HL-60 (cell line): ENCODE measurements at regions not wholly inside any gene's neighbourhood (a gene's known extent, or its start where the extent isn't known, plus 50 kb on each side); places are given as distances from the start of the nearest gene placed in this dataset.

Source experiments
- CTCF ChIP-seq: IDR thresholded peaks from one replicate; pipeline ENCODE4 v1.5.1; 2011; ENCODE audit warnings: low read length, control low read depth, inconsistent platforms; ENCODE audit not compliant: insufficient read depth
- GABPA ChIP-seq: IDR thresholded peaks from 2 replicates; pipeline ENCODE4 v1.6.1; 2012; ENCODE audit warnings: low read depth
- POLR2AphosphoS5 ChIP-seq: IDR thresholded peaks from 2 replicates; pipeline ENCODE4 v1.6.1; 2012; ENCODE audit warnings: low read depth
- REST ChIP-seq: IDR thresholded peaks from 2 replicates; pipeline ENCODE4 v1.6.1; 2012; ENCODE audit warnings: low read depth; ENCODE audit not compliant: insufficient replicate concordance

GRCh38 chr14:39948235-39948634 is 516.0 kb upstream of the FBXO33 start:
- TF ChIP-seq CTCF (no peak), POLR2AphosphoS5 (no peak), GABPA (no peak), REST (no peak)
